ENCODE measurements at regions not wholly inside any gene's neighbourhood (a gene's known extent, or its start where the extent isn't known, plus 50 kb on each side); places are given as distances from the start of the nearest gene placed in this dataset.

DNA sequence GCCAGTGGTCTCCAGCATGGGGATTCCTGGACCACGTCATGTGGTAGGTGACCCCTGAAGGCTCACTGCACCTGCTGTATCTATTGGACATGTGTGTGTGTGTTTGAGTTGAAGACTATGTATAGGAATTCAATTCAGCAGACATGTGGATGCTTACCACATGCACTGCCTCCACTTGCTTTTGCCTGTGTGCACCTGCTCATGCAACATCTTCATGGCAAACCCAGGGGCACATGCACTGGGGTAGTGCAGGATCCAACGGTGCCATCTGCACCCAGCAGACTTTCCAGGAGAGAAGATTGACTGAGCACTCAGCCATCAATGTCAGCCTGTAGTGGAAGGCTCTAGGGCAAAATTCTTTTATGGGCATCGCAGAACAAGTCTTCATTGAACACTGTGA, 299.4 kb downstream of the CDH26 start:
- TF ChIP-seq, protein P1, sequence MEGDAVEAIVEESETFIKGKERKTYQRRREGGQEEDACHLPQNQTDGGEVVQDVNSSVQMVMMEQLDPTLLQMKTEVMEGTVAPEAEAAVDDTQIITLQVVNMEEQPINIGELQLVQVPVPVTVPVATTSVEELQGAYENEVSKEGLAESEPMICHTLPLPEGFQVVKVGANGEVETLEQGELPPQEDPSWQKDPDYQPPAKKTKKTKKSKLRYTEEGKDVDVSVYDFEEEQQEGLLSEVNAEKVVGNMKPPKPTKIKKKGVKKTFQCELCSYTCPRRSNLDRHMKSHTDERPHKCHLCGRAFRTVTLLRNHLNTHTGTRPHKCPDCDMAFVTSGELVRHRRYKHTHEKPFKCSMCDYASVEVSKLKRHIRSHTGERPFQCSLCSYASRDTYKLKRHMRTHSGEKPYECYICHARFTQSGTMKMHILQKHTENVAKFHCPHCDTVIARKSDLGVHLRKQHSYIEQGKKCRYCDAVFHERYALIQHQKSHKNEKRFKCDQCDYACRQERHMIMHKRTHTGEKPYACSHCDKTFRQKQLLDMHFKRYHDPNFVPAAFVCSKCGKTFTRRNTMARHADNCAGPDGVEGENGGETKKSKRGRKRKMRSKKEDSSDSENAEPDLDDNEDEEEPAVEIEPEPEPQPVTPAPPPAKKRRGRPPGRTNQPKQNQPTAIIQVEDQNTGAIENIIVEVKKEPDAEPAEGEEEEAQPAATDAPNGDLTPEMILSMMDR (IDR thresholded peaks at IDR 0.05): no peak
- TF ChIP-seq CEBPB (IDR thresholded peaks at IDR 0.05) (no peak), RFX5 (IDR thresholded peaks at IDR 0.05) (no peak), EHMT2 (IDR thresholded peaks at IDR 0.05; ENCODE audit: low read depth) (no peak), POLR2A (IDR thresholded peaks at IDR 0.05; ENCODE audit: low read length) (no peak), CHD2 (IDR thresholded peaks at IDR 0.05; ENCODE audit: low read length, partially characterized antibody) (no peak)
- TF ChIP-seq, protein P2, sequence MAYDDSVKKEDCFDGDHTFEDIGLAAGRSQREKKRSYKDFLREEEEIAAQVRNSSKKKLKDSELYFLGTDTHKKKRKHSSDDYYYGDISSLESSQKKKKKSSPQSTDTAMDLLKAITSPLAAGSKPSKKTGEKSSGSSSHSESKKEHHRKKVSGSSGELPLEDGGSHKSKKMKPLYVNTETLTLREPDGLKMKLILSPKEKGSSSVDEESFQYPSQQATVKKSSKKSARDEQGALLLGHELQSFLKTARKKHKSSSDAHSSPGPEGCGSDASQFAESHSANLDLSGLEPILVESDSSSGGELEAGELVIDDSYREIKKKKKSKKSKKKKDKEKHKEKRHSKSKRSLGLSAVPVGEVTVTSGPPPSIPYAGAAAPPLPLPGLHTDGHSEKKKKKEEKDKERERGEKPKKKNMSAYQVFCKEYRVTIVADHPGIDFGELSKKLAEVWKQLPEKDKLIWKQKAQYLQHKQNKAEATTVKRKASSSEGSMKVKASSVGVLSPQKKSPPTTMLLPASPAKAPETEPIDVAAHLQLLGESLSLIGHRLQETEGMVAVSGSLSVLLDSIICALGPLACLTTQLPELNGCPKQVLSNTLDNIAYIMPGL (CRISPR knock-in tag; IDR thresholded peaks at IDR 0.05; ENCODE audit: borderline replicate concordance): no peak
- TF ChIP-seq, protein P3, sequence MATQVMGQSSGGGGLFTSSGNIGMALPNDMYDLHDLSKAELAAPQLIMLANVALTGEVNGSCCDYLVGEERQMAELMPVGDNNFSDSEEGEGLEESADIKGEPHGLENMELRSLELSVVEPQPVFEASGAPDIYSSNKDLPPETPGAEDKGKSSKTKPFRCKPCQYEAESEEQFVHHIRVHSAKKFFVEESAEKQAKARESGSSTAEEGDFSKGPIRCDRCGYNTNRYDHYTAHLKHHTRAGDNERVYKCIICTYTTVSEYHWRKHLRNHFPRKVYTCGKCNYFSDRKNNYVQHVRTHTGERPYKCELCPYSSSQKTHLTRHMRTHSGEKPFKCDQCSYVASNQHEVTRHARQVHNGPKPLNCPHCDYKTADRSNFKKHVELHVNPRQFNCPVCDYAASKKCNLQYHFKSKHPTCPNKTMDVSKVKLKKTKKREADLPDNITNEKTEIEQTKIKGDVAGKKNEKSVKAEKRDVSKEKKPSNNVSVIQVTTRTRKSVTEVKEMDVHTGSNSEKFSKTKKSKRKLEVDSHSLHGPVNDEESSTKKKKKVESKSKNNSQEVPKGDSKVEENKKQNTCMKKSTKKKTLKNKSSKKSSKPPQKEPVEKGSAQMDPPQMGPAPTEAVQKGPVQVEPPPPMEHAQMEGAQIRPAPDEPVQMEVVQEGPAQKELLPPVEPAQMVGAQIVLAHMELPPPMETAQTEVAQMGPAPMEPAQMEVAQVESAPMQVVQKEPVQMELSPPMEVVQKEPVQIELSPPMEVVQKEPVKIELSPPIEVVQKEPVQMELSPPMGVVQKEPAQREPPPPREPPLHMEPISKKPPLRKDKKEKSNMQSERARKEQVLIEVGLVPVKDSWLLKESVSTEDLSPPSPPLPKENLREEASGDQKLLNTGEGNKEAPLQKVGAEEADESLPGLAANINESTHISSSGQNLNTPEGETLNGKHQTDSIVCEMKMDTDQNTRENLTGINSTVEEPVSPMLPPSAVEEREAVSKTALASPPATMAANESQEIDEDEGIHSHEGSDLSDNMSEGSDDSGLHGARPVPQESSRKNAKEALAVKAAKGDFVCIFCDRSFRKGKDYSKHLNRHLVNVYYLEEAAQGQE (IDR thresholded peaks at IDR 0.05): no peak
